GM12878 (cell line): ENCODE measurements at regions not wholly inside any gene's neighbourhood (a gene's known extent, or its start where the extent isn't known, plus 50 kb on each side); places are given as distances from the start of the nearest gene placed in this dataset.

Experiments
- ATAC-seq: fragments of 200-7000 bp; cut with Tn5 transposase; 3 replicates; pipeline ENCODE4 v1.9.1; 2020; ENCODE audit warnings: mild to moderate bottlenecking, moderate library complexity
- BruUV-seq: library from RNA; stranded (reverse); fragments of 400-500 nt; replicated peaks from 2 replicates; lab custom pipeline; 2021; lab: Mats Ljungman, UMichigan
- CTCF ChIA-PET: fragments of 300-600 bp; sonication (Branson Sonifier 250); formaldehyde crosslinking; extraction: SDS; loops from one replicate; lab custom pipeline; 2021; ENCODE audit warnings: inconsistent platforms; lab: Yijun Ruan, JAX
- POLR2A ChIA-PET: fragments of 350-600 bp; formaldehyde crosslinking; extraction: SDS; loops from one replicate; lab custom pipeline; 2021; ENCODE audit warnings: inconsistent platforms; lab: Charles Lee
- RAD21 ChIA-PET: fragments of 300-600 bp; sonication (Branson Sonifier 250); formaldehyde crosslinking; loops from one replicate; lab custom pipeline; 2023; ENCODE audit warnings: antibody characterized with exemption; ENCODE audit not compliant: unreplicated experiment; lab: Charles Lee
- SMC1A ChIA-PET: fragments of 300-600 bp; sonication (Branson Sonifier 250); formaldehyde crosslinking; loops from one replicate; lab custom pipeline; 2023; ENCODE audit not compliant: unreplicated experiment, uncharacterized antibody; lab: Charles Lee
- DNase-seq: peaks from one replicate; pipeline ENCODE4 v3.0.0-alpha.2; 2011; ENCODE audit warnings: low read depth, low spot score
- FAIRE-seq: peaks from 3 replicates; lab custom pipeline; 2011; peaks lifted over from hg19 to GRCh38; lab: Jason Lieb, UNC
- H2AFZ ChIP-seq: 2 replicates; pipeline ENCODE4 v1.6.0; 2011; ENCODE audit warnings: low read depth, low read length, control low read depth; ENCODE audit not compliant: control insufficient read depth
- H3K27ac ChIP-seq: 2 replicates; pipeline ENCODE4 v1.5.1; 2011; ENCODE audit warnings: control low read depth; ENCODE audit not compliant: control insufficient read depth, insufficient read depth
- H3K27me3 ChIP-seq, 2 experiments: replicated peaks in 1 of 2; 2 replicates each; pipeline versions ENCODE4 v1.6.0 to v1.6.1; 2011; ENCODE audit warnings: low read length in 1 of 2; ENCODE audit not compliant: control insufficient read depth in 2 of 2, insufficient read depth in 2 of 2
- H3K36me3 ChIP-seq, 2 experiments: 2 replicates each; pipeline ENCODE4 v1.5.1; 2011; ENCODE audit warnings: low read length in 1 of 2; ENCODE audit not compliant: control insufficient read depth in 2 of 2, insufficient read depth in 2 of 2
- H3K4me1 ChIP-seq: 2 replicates; pipeline ENCODE4 v1.6.1; 2011; ENCODE audit warnings: mild to moderate bottlenecking, low read length, moderate library complexity, mixed read lengths; ENCODE audit not compliant: control insufficient read depth, insufficient read depth
- H3K4me2 ChIP-seq: 2 replicates; pipeline ENCODE4 v1.6.0; 2011; ENCODE audit warnings: control low read depth; ENCODE audit not compliant: control insufficient read depth, insufficient read depth
- H3K4me3 ChIP-seq: fragments of 200-600 bp; sonication (generic); 2 replicates; pipeline ENCODE4 v1.5.1; 2016
- H3K79me2 ChIP-seq: 2 replicates; pipeline ENCODE4 v1.6.0; 2011; ENCODE audit warnings: low read length; ENCODE audit not compliant: control insufficient read depth, insufficient read depth
- H3K9ac ChIP-seq: 2 replicates; pipeline ENCODE4 v1.8.0; 2011; ENCODE audit warnings: low read length, control low read depth, mixed read lengths; ENCODE audit not compliant: control insufficient read depth, insufficient read depth
- H3K9me3 ChIP-seq: replicated peaks from 3 replicates; pipeline ENCODE4 v1.5.1; 2011; ENCODE audit warnings: mild to moderate bottlenecking, low read length; ENCODE audit not compliant: control insufficient read depth, insufficient read depth
- H4K20me1 ChIP-seq: 2 replicates; pipeline ENCODE4 v1.6.0; 2011; ENCODE audit not compliant: control insufficient read depth, insufficient read depth
- ATF7 ChIP-seq: fragments of 450-650 bp; IDR thresholded peaks from 2 replicates; pipeline ENCODE4 v1.6.1; 2016; ENCODE audit warnings: low read depth, mild to moderate bottlenecking
- BCLAF1 ChIP-seq: fragments of 450-650 bp; IDR thresholded peaks from 2 replicates; pipeline ENCODE4 v1.6.1; 2017; ENCODE audit warnings: antibody characterized with exemption, mild to moderate bottlenecking, moderate library complexity
- BMI1 ChIP-seq: fragments of 450-650 bp; IDR thresholded peaks from 2 replicates; pipeline ENCODE4 v1.6.1; 2016; ENCODE audit warnings: mild to moderate bottlenecking, moderate library complexity, borderline replicate concordance
- GATAD2B ChIP-seq: fragments of 450-650 bp; conservative IDR thresholded peaks from 2 replicates; pipeline ENCODE4 v1.6.1; 2017; ENCODE audit warnings: low read depth, mild to moderate bottlenecking, moderate library complexity
- KAT2A ChIP-seq: conservative IDR thresholded peaks from 2 replicates; pipeline ENCODE4 v1.6.1; 2011; ENCODE audit warnings: low read depth, low read length; ENCODE audit not compliant: control insufficient read depth
- POLR2A ChIP-seq: IDR thresholded peaks from 2 replicates; pipeline ENCODE4 v1.6.1; 2011; ENCODE audit warnings: low read depth, mild to moderate bottlenecking, low read length
- POLR2AphosphoS2 ChIP-seq: IDR thresholded peaks from 2 replicates; pipeline ENCODE4 v1.6.1; 2011; ENCODE audit warnings: low read depth, mild to moderate bottlenecking, low read length, improper control_type of control experiment, moderate library complexity
- SIX5 ChIP-seq: IDR thresholded peaks from 2 replicates; pipeline ENCODE4 v1.6.1; 2011; ENCODE audit warnings: mild to moderate bottlenecking, low read depth, low read length, moderate library complexity; ENCODE audit not compliant: severe bottlenecking
- SMAD5 ChIP-seq: IDR thresholded peaks from 2 replicates; pipeline ENCODE4 v1.6.1; 2016; ENCODE audit warnings: antibody characterized with exemption, low read depth
- YY1 ChIP-seq: IDR thresholded peaks from 2 replicates; pipeline ENCODE4 v1.6.1; 2011; ENCODE audit warnings: low read depth, mild to moderate bottlenecking, low read length
- ZBTB11 ChIP-seq: fragments of 450-650 bp; formaldehyde crosslinking; IDR thresholded peaks from 2 replicates; pipeline ENCODE4 v1.5.0; 2022; ENCODE audit warnings: mild to moderate bottlenecking, missing genetic modification characterization
- WGBS: methylation state at CpG from one replicate; pipeline ENCODE4 v1.1.6; 2016; ENCODE audit warnings: low lambda C conversion rate; ENCODE audit not compliant: insufficient replicate concordance, insufficient coverage; ENCODE audit errors: missing lambda C conversion rate; 5-methylcytosine and 5-hydroxymethylcytosine counted together
- in situ Hi-C: fragments of 300-500 bp; cut with MboI; formaldehyde crosslinking; loops from 9 replicates; pipeline ENCODE4 v1.14.3; 2018; ENCODE audit warnings: mixed read lengths
- intact Hi-C: fragments of 100-400 bp; cut with micrococcal nuclease; formaldehyde crosslinking; loops from one replicate; pipeline ENCODE4 v1.14.2; 2022; ENCODE audit not compliant: unreplicated experiment

- RAD21 ChIA-PET: interaction anchor here (0.7 kb wide), 1 partner anchor 54 kb away, joined by 3 read pairs; no protein-coding TSS in a partner anchor
- POLR2A ChIA-PET: interaction anchor here (0.6 kb wide), 1 partner anchor 54 kb away, joined by 3 read pairs; no protein-coding TSS in a partner anchor
- DNase-seq (no peak), FAIRE-seq (no peak), ATAC-seq (no peak)
- no peak overlapping the region for H3K27ac ChIP-seq
- no peak overlapping the region for H3K4me3 ChIP-seq
- no peaks in the 10 kb centered on the region for H3K9me3 ChIP-seq
- intact Hi-C loops: no loop called here
- no peaks in the 10 kb centered on the region for H3K79me2 ChIP-seq
- H3K4me2 ChIP-seq: no peak overlapping the region
- H3K27me3 ChIP-seq: peaks cover 0 to 4% of the 10 kb centered on the region in 2 experiments; a peak in 1 of 4 replicates
- H3K36me3 ChIP-seq: no peaks in the 10 kb centered on the region
- no peaks in the 10 kb centered on the region for H4K20me1 ChIP-seq
- SMC1A ChIA-PET: interaction anchor here (0.6 to 3.5 kb wide), 4 partner anchors 10 to 1310 kb away, joined by 3 to 15 read pairs (median 3); no protein-coding TSS in a partner anchor
- CTCF ChIA-PET: interaction anchor here (0.7 to 4.7 kb wide), 8 partner anchors 8 to 499 kb away, joined by 3 to 37 read pairs (median 4); no protein-coding TSS in a partner anchor
- no TSS peak for BruUV-seq
- in situ Hi-C loops: no loop called here
- peaks cover 13% of the 10 kb centered on the region for H3K4me1 ChIP-seq
- H2AFZ ChIP-seq: no peak overlapping the region
- 72% methylated on average over 6 of the region's 6 CpGs for WGBS
- peak; percentile 53 for TF ChIP-seq ATF7
- TF ChIP-seq SMAD5: no peak
- H3K9ac ChIP-seq: no peak overlapping the region
Observed at GRCh38 chr10:6917125-6917524, 337.0 kb upstream of the PRKCQ start.

GRCh38 chr10:6916601-6917000 is 336.5 kb upstream of the PRKCQ start:
- RAD21 ChIA-PET: interaction anchor here (0.7 kb wide), 1 partner anchor 54 kb away, joined by 3 read pairs; no protein-coding TSS in a partner anchor
- Histone ChIP-seq H2AFZ (no peak overlapping the region), H3K27me3 (peaks cover 0 to 4% of the 10 kb centered on the region in 2 experiments; a peak in 1 of 4 replicates), H4K20me1 (no peaks in the 10 kb centered on the region), H3K9ac (no peak overlapping the region), H3K4me3 (no peak overlapping the region), H3K36me3 (no peaks in the 10 kb centered on the region), H3K79me2 (no peaks in the 10 kb centered on the region), H3K27ac (no peak overlapping the region), H3K9me3 (no peaks in the 10 kb centered on the region), H3K4me2 (peak overlapping the region; percentile 35; the same call in 1 of the 2 replicates), H3K4me1 (peaks cover 17% of the 10 kb centered on the region)
- no peak for FAIRE-seq
- SMC1A ChIA-PET: interaction anchor here (1.0 to 3.5 kb wide), 5 partner anchors 10 to 218 kb away, joined by 3 to 15 read pairs (median 3); no protein-coding TSS in a partner anchor
- peak; percentile 52 for ATAC-seq
- CTCF ChIA-PET: interaction anchor here (0.7 to 4.7 kb wide), 8 partner anchors 8 to 782 kb away, joined by 3 to 37 read pairs (median 4); no protein-coding TSS in a partner anchor
- DNase-seq: no peak
- intact Hi-C loops: no loop called here
- WGBS: 30% methylated on average over 2 of the region's 2 CpGs
- BruUV-seq: no TSS peak
- in situ Hi-C loops: no loop called here
- POLR2A ChIA-PET: no interaction called here
- TF ChIP-seq BCLAF1: no peak
- no peak for TF ChIP-seq GATAD2B
- no peak for TF ChIP-seq YY1
- TF ChIP-seq KAT2A: no peak
- no peak for TF ChIP-seq POLR2A
- no peak for TF ChIP-seq SIX5
- no peak for TF ChIP-seq POLR2AphosphoS2
- TF ChIP-seq BMI1: no peak
- TF ChIP-seq ZBTB11 (CRISPR knock-in tag): no peak
- TF ChIP-seq SMAD5: no peak
